ENCODE measurements at regions not wholly inside any gene's neighbourhood (a gene's known extent, or its start where the extent isn't known, plus 50 kb on each side); places are given as distances from the start of the nearest gene placed in this dataset.

- Histone ChIP-seq H3K27ac (ENCODE audit: low read length) (no peak overlapping the region), H2AFZ (ENCODE audit: low read depth, low read length) (no peak overlapping the region), H3K79me2 (ENCODE audit: insufficient read depth, low read length) (no peaks in the 10 kb centered on the region), H3K9me3 (ENCODE audit: insufficient read depth, low read length, severe bottlenecking) (no peaks in the 10 kb centered on the region), H3K27me3 (ENCODE audit: insufficient read depth, low read length, poor library complexity) (no peaks in the 10 kb centered on the region), H4K20me1 (ENCODE audit: insufficient read depth, low read length) (no peaks in the 10 kb centered on the region), H3K9ac (ENCODE audit: low read depth, low read length) (no peak overlapping the region), H3K4me3 (ENCODE audit: low read depth in 1 of 2, low read length in 2 of 2) (no peak overlapping the region), H3K4me1 (ENCODE audit: insufficient read depth, low read length) (no peaks in the 10 kb centered on the region), H3K36me3 (ENCODE audit: insufficient read depth, low read length) (no peaks in the 10 kb centered on the region), H3K4me2 (ENCODE audit: insufficient read depth, low read length) (no peak overlapping the region)
- DNase-seq (no peak), ATAC-seq (ENCODE audit: insufficient read depth, low read depth) (no peak)
- TF ChIP-seq CTCF (IDR thresholded peaks at IDR 0.05; ENCODE audit: borderline replicate concordance, extremely low read depth, low read length, poor library complexity, severe bottlenecking) = no peak
- TF ChIP-seq EZH2 (IDR thresholded peaks at IDR 0.05; ENCODE audit: borderline replicate concordance, low read depth, low read length, severe bottlenecking) = no peak
Measured at GRCh38 chr7:1361756-1362125, 97.5 kb downstream of the MICALL2 start.

GRCh38 chr7:1362301-1362700 lies 97.0 kb downstream of the MICALL2 start:
- no peaks in the 10 kb centered on the region for H3K36me3 ChIP-seq (ENCODE audit: insufficient read depth, low read length)
- no peaks in the 10 kb centered on the region for H3K4me1 ChIP-seq (ENCODE audit: insufficient read depth, low read length)
- TF ChIP-seq CTCF (IDR thresholded peaks at IDR 0.05; ENCODE audit: borderline replicate concordance, extremely low read depth, low read length, poor library complexity, severe bottlenecking) (no peak), EZH2 (IDR thresholded peaks at IDR 0.05; ENCODE audit: borderline replicate concordance, low read depth, low read length, severe bottlenecking) (no peak)
- ATAC-seq (ENCODE audit: insufficient read depth, low read depth) (no peak), DNase-seq (no peak)
- H3K4me3 ChIP-seq (ENCODE audit: low read depth in 1 of 2, low read length in 2 of 2) = no peak overlapping the region
- no peak overlapping the region for H3K27ac ChIP-seq (ENCODE audit: low read length)
- H2AFZ ChIP-seq (ENCODE audit: low read depth, low read length) = no peak overlapping the region
- H3K79me2 ChIP-seq (ENCODE audit: insufficient read depth, low read length) = no peaks in the 10 kb centered on the region
- H4K20me1 ChIP-seq (ENCODE audit: insufficient read depth, low read length) = no peaks in the 10 kb centered on the region
- H3K27me3 ChIP-seq (ENCODE audit: insufficient read depth, low read length, poor library complexity) = no peaks in the 10 kb centered on the region
- no peak overlapping the region for H3K9ac ChIP-seq (ENCODE audit: low read depth, low read length)
- H3K9me3 ChIP-seq (ENCODE audit: insufficient read depth, low read length, severe bottlenecking) = no peaks in the 10 kb centered on the region
- H3K4me2 ChIP-seq (ENCODE audit: insufficient read depth, low read length) = no peak overlapping the region

GRCh38 chr7:1364068-1364905 lies 95.0 kb downstream of the MICALL2 start:
- H3K79me2 ChIP-seq (ENCODE audit: insufficient read depth, low read length) = no peaks in the 10 kb centered on the region
- ATAC-seq (ENCODE audit: insufficient read depth, low read depth) = no peak
- no peaks in the 10 kb centered on the region for H3K27me3 ChIP-seq (ENCODE audit: insufficient read depth, low read length, poor library complexity)
- no peak overlapping the region for H3K27ac ChIP-seq (ENCODE audit: low read length)
- H3K9me3 ChIP-seq (ENCODE audit: insufficient read depth, low read length, severe bottlenecking) = no peaks in the 10 kb centered on the region
- H3K36me3 ChIP-seq (ENCODE audit: insufficient read depth, low read length) = no peaks in the 10 kb centered on the region
- no peak overlapping the region for H2AFZ ChIP-seq (ENCODE audit: low read depth, low read length)
- no peak for DNase-seq
- H3K4me3 ChIP-seq (ENCODE audit: low read depth in 1 of 2, low read length in 2 of 2) = no peak overlapping the region
- H3K4me1 ChIP-seq (ENCODE audit: insufficient read depth, low read length) = no peaks in the 10 kb centered on the region
- no peak overlapping the region for H3K4me2 ChIP-seq (ENCODE audit: insufficient read depth, low read length)
- TF ChIP-seq EZH2 (IDR thresholded peaks at IDR 0.05; ENCODE audit: borderline replicate concordance, low read depth, low read length, severe bottlenecking) (no peak), CTCF (IDR thresholded peaks at IDR 0.05; ENCODE audit: borderline replicate concordance, extremely low read depth, low read length, poor library complexity, severe bottlenecking) (no peak)
- H3K9ac ChIP-seq (ENCODE audit: low read depth, low read length) = no peak overlapping the region
- H4K20me1 ChIP-seq (ENCODE audit: insufficient read depth, low read length) = no peaks in the 10 kb centered on the region

Data from DND-41 (cell line).